ENCODE measurements at regions not wholly inside any gene's neighbourhood (a gene's known extent, or its start where the extent isn't known, plus 50 kb on each side); places are given as distances from the start of the nearest gene placed in this dataset.

DNA sequence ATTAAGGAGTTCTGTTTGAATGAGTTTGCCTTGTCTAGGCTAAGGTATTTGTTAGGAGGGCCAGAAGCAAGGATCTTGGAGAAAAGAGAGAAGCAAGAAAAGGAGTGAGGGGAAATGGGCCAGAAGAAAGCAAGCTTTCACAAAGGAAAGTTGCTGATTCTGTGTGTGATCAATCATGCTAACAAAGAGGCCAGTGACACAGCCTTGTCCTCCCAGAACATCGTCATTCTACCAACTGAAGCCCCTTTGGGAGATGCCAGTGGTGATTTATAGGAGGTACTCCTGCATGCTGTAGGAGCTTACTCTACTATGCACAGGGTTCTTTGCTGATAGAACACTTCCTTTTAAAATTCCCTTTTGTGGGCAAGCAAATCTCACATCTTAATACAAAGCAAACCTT, 449.2 kb upstream of the SPRED2 start:
- DNase-seq (ENCODE audit: low read depth): no peak
- TF ChIP-seq, protein P1, sequence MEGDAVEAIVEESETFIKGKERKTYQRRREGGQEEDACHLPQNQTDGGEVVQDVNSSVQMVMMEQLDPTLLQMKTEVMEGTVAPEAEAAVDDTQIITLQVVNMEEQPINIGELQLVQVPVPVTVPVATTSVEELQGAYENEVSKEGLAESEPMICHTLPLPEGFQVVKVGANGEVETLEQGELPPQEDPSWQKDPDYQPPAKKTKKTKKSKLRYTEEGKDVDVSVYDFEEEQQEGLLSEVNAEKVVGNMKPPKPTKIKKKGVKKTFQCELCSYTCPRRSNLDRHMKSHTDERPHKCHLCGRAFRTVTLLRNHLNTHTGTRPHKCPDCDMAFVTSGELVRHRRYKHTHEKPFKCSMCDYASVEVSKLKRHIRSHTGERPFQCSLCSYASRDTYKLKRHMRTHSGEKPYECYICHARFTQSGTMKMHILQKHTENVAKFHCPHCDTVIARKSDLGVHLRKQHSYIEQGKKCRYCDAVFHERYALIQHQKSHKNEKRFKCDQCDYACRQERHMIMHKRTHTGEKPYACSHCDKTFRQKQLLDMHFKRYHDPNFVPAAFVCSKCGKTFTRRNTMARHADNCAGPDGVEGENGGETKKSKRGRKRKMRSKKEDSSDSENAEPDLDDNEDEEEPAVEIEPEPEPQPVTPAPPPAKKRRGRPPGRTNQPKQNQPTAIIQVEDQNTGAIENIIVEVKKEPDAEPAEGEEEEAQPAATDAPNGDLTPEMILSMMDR (IDR thresholded peaks at IDR 0.05; ENCODE audit: insufficient read depth, low read length, poor library complexity, severe bottlenecking): no peak
- Histone ChIP-seq H3K36me3 (ENCODE audit: control insufficient read depth, insufficient read depth, low read length) (no peaks in the 10 kb centered on the region), H3K4me3 (ENCODE audit: low read depth, low read length) (no peak overlapping the region), H3K27me3 (ENCODE audit: control insufficient read depth, insufficient read depth, low read length) (no peaks in the 10 kb centered on the region)

DNA sequence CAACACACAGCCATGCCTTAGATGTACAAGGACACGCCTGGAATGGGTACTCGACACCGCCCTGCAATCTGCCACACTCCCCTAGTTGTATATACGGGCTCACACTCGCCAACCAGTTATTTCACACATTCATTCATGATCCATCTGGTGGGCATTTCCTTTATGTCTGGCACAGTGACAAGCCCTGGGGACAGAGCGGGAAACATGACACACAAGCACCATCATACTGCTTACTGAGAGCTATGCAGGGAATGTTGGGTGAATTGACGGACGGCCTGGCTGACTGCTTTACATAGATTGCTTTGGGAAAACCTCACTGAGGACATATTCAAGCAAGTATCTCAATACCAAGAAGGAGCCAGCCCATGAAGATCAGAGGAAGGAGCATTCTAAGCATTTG, 448.0 kb upstream of the SPRED2 start:
- Histone ChIP-seq H3K36me3 (ENCODE audit: control insufficient read depth, insufficient read depth, low read length) (no peaks in the 10 kb centered on the region), H3K27me3 (ENCODE audit: control insufficient read depth, insufficient read depth, low read length) (no peaks in the 10 kb centered on the region), H3K4me3 (ENCODE audit: low read depth, low read length) (no peak overlapping the region)
- TF ChIP-seq, protein P1 (IDR thresholded peaks at IDR 0.05; ENCODE audit: insufficient read depth, low read length, poor library complexity, severe bottlenecking): no peak
- DNase-seq (ENCODE audit: low read depth): no peak

DNA sequence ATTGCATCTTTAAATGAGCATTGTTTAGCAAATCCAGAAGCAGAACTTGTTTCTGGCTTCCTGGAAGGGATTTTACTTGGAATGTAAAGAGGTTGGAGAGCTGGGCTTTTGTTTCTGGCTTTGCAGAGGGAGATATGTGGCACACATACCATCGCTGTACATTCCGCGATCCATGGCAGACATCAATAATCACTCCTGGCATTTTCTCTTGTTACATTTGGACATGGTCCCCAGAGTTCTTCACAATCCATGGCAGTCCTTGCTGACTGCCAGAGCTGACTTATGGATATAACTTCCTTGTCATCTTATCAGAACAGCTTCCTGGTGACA, 445.6 kb upstream of the SPRED2 start:
- TF ChIP-seq, protein P1 (IDR thresholded peaks at IDR 0.05; ENCODE audit: insufficient read depth, low read length, poor library complexity, severe bottlenecking): no peak
- Histone ChIP-seq H3K4me3 (ENCODE audit: low read depth, low read length) (no peak overlapping the region), H3K36me3 (ENCODE audit: control insufficient read depth, insufficient read depth, low read length) (no peaks in the 10 kb centered on the region), H3K27me3 (ENCODE audit: control insufficient read depth, insufficient read depth, low read length) (no peaks in the 10 kb centered on the region)
- DNase-seq (ENCODE audit: low read depth): no peak

DNA sequence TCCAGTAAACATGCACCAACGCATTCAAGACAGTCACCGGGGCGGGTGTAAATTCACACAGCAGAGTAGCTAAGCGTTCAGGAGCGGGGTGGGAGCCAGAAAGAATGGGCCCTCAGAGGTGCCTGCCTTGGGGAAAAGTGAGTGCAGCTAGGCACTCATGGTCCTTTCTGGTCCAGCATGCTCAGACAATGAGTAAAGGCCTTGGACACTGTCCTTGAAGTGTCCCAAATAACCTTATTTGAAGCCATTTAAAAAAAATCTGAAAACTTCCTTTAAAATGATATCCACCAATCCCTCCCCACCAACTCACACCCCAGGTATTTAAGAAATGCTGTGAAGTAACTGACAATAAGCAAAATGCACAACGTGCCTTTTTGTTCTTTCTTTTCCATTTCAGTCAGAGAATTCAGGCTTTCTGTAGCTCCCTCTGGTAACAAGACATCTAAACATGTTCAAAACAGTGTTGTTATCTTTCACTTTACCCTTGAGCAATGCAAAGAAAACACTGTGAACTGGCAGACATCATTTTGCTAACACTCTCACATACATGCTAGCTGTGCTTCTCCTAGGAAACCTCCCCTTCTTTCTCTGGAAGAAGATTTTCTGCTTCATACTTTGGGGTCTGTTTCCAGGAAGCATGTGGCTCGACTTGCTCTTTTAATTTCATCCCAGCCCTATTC, 445.1 kb upstream of the SPRED2 start:
- Histone ChIP-seq H3K4me3 (ENCODE audit: low read depth, low read length) (no peak overlapping the region), H3K36me3 (ENCODE audit: control insufficient read depth, insufficient read depth, low read length) (no peaks in the 10 kb centered on the region), H3K27me3 (ENCODE audit: control insufficient read depth, insufficient read depth, low read length) (no peaks in the 10 kb centered on the region)
- DNase-seq (ENCODE audit: low read depth): no peak
- TF ChIP-seq, protein P1 (IDR thresholded peaks at IDR 0.05; ENCODE audit: insufficient read depth, low read length, poor library complexity, severe bottlenecking): no peak

DNA sequence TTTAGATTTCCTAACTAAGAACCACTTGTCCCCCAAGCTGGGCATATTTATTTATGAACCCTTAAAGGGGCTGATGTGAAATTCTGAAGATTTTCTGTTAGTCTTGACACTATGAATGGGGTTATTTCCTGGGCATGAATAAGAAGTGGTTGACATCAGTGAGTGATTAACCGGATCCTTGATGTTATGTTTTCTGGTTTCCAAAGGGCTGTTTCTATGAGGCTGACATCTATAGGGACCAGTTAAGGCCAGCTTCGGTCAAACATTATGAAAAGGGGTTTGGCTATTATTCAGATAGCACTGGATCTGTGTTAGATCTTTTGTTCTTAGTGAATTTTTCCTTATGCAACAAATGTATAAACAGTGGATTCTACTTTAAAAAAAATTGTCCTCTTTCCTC, 443.7 kb upstream of the SPRED2 start:
- TF ChIP-seq, protein P1 (IDR thresholded peaks at IDR 0.05; ENCODE audit: insufficient read depth, low read length, poor library complexity, severe bottlenecking): no peak
- no peak for DNase-seq (ENCODE audit: low read depth)
- no peak overlapping the region for H3K4me3 ChIP-seq (ENCODE audit: low read depth, low read length)
- H3K36me3 ChIP-seq (ENCODE audit: control insufficient read depth, insufficient read depth, low read length): no peaks in the 10 kb centered on the region
- no peaks in the 10 kb centered on the region for H3K27me3 ChIP-seq (ENCODE audit: control insufficient read depth, insufficient read depth, low read length)

DNA sequence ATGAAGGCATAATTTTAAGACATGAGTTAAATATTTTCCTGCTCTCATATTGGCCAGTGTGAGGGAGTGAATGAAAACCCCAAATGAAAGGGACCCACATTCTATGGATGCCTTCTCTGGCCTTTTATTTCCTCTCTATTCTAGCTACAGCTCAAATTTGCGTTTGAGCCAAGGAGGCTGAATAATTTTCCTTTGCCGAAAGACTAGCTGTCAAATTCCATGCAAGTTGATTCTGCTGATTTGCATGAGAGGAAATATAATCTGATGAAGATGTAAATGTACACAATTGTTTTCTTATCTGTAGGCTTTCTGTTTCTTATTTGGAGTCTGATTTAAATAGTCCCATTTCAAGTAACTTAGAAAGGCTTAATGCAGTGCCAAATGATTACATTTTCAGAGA, 438.4 kb upstream of the SPRED2 start:
- no peaks in the 10 kb centered on the region for H3K36me3 ChIP-seq (ENCODE audit: control insufficient read depth, insufficient read depth, low read length)
- H3K27me3 ChIP-seq (ENCODE audit: control insufficient read depth, insufficient read depth, low read length): peaks cover 3% of the 10 kb centered on the region
- no peak overlapping the region for H3K4me3 ChIP-seq (ENCODE audit: low read depth, low read length)
- DNase-seq (ENCODE audit: low read depth): no peak
- TF ChIP-seq, protein P1 (IDR thresholded peaks at IDR 0.05; ENCODE audit: insufficient read depth, low read length, poor library complexity, severe bottlenecking): no peak

Measured in kidney epithelial cell (primary cell).